OCI-LY3 (cell line): ENCODE measurements at regions not wholly inside any gene's neighbourhood (a gene's known extent, or its start where the extent isn't known, plus 50 kb on each side); places are given as distances from the start of the nearest gene placed in this dataset.

Experiments used
- H2AFZ ChIP-seq: fragments of 200-600, 300-600 bp; shearing (Covaris generic); 2 replicates; pipeline ENCODE4 v1.6.0; 2014; ENCODE audit warnings: antibody characterized with exemption, low read depth, low read length
- H3K27ac ChIP-seq: fragments of 200-600, 300-600 bp; sonication (generic); 2 replicates; pipeline ENCODE4 v1.5.1; 2014; ENCODE audit warnings: mild to moderate bottlenecking, low read length, moderate library complexity, mixed read lengths
- H3K27me3 ChIP-seq: fragments of 200-600, 300-600 bp; sonication (generic); 2 replicates; pipeline ENCODE4 v1.6.1; 2014; ENCODE audit warnings: low read depth, low read length, mixed read lengths
- H3K36me3 ChIP-seq: fragments of 200-600, 300-600 bp; sonication (generic); replicated peaks from 2 replicates; pipeline ENCODE3; 2014; ENCODE audit warnings: low read depth, low read length, mixed read lengths
- H3K4me1 ChIP-seq: fragments of 300-600, 200-600 bp; sonication (generic); 2 replicates; pipeline ENCODE4 v1.6.1; 2014; ENCODE audit warnings: low read length, mixed read lengths
- H3K4me2 ChIP-seq: fragments of 200-600, 300-600 bp; sonication (generic); 2 replicates; pipeline ENCODE4 v1.6.1; 2014; ENCODE audit warnings: low read length, mixed read lengths
- H3K4me3 ChIP-seq: fragments of 300-600, 200-600 bp; sonication (generic); 2 replicates; pipeline ENCODE4 v1.5.1; 2014; ENCODE audit warnings: antibody characterized with exemption, mild to moderate bottlenecking, low read length, moderate library complexity
- H3K79me2 ChIP-seq: fragments of 300-600, 200-600 bp; shearing (Covaris generic); 2 replicates; pipeline ENCODE4 v1.6.1; 2014; ENCODE audit warnings: mild to moderate bottlenecking, low read length, mixed read lengths
- H3K9ac ChIP-seq: fragments of 300-600, 200-600 bp; shearing (Covaris generic); 2 replicates; pipeline ENCODE4 v1.6.0; 2014; ENCODE audit warnings: mild to moderate bottlenecking, low read length, moderate library complexity
- H3K9me3 ChIP-seq: fragments of 200-600, 300-600 bp; shearing (Covaris generic); 2 replicates; pipeline ENCODE4 v1.6.1; 2014; ENCODE audit warnings: low read length, mixed read lengths; ENCODE audit not compliant: insufficient read depth
- H4K20me1 ChIP-seq: fragments of 200-600, 300-600 bp; sonication (generic); 2 replicates; pipeline ENCODE4 v1.6.1; 2016; ENCODE audit warnings: low read length, mixed read lengths; ENCODE audit not compliant: insufficient read depth
- CTCF ChIP-seq: fragments of 200-600, 300-600 bp; sonication (generic); IDR thresholded peaks from 2 replicates; pipeline ENCODE4 v1.5.1; 2014; ENCODE audit warnings: antibody characterized with exemption, low read length, low read depth
- EZH2phosphoT487 ChIP-seq: fragments of 200-600 bp; shearing (Covaris generic); IDR thresholded peaks from 2 replicates; pipeline ENCODE4 v1.6.1; 2018; ENCODE audit warnings: antibody characterized with exemption, mixed run types, low read depth

DNA sequence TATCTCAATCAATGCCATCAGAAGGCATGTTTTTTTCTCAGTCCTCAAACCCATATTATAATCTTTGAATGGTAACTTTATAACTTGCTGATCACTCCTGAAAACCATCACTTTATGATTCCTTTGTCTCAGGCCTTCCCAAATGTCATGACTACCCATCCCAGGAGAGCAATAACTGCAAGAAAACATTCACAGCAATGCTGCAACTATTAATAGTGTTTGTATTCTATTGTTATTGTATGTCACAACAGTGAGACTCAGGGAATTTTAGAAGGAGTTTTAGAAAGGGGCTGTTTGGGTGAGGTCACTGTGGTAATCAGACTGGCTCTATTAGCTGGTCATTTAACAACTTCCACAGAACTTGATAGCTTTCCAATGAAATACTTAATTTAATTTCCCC, 301.4 kb upstream of the TBX18 start:
- Histone ChIP-seq H3K36me3 (no peaks in the 10 kb centered on the region), H3K4me3 (no peak overlapping the region), H3K4me2 (no peak overlapping the region), H3K27me3 (no peaks in the 10 kb centered on the region), H3K79me2 (no peaks in the 10 kb centered on the region), H4K20me1 (no peaks in the 10 kb centered on the region), H3K4me1 (no peaks in the 10 kb centered on the region), H3K9me3 (no peaks in the 10 kb centered on the region), H2AFZ (no peak overlapping the region), H3K9ac (no peak overlapping the region), H3K27ac (no peak overlapping the region)
- TF ChIP-seq CTCF (no peak), EZH2phosphoT487 (no peak)

DNA sequence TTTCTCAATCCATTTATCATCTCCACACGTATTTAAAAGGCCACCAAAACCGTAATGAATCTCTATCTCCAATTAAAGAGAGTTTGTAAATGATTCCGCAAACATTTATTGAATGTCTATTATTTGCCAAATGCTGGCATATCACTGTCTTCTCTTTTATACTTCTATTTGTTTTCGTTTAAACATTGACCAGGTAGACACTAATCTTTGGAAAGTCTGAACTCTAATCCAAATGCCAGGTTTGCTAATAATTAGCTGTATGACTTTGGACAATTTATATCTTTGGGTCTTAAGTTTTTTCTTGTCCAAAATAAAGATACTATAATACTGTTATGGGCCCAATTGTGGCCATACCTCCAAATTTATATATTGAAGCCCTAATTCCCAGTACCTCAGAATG, 299.2 kb upstream of the TBX18 start:
- Histone ChIP-seq H2AFZ (no peak overlapping the region), H3K4me3 (no peak overlapping the region), H3K27me3 (no peaks in the 10 kb centered on the region), H3K36me3 (no peaks in the 10 kb centered on the region), H3K9ac (no peak overlapping the region), H3K9me3 (no peaks in the 10 kb centered on the region), H4K20me1 (no peaks in the 10 kb centered on the region), H3K79me2 (no peaks in the 10 kb centered on the region), H3K4me1 (no peaks in the 10 kb centered on the region), H3K4me2 (no peak overlapping the region), H3K27ac (no peak overlapping the region)
- TF ChIP-seq EZH2phosphoT487 = no peak
- TF ChIP-seq CTCF = no peak

GRCh38 chr6:85062884-85063283, 298.5 kb upstream of the TBX18 start:
- H3K4me3 ChIP-seq = no peak overlapping the region
- no peak overlapping the region for H3K4me2 ChIP-seq

GRCh38 chr6:85058806-85059205, 294.4 kb upstream of the TBX18 start:
- Histone ChIP-seq H3K4me3 (no peak overlapping the region), H3K4me1 (no peaks in the 10 kb centered on the region), H3K9ac (no peak overlapping the region), H3K4me2 (no peak overlapping the region), H4K20me1 (no peaks in the 10 kb centered on the region), H3K79me2 (no peaks in the 10 kb centered on the region), H3K27me3 (no peaks in the 10 kb centered on the region), H3K9me3 (no peaks in the 10 kb centered on the region), H3K36me3 (no peaks in the 10 kb centered on the region), H2AFZ (no peak overlapping the region), H3K27ac (no peak overlapping the region)
- TF ChIP-seq CTCF (no peak), EZH2phosphoT487 (no peak)

More at GRCh38 chr6:85062884-85063283, 298.5 kb upstream of the TBX18 start:
- no peak overlapping the region for H2AFZ ChIP-seq
- no peak overlapping the region for H3K27ac ChIP-seq
- H3K9me3 ChIP-seq = no peaks in the 10 kb centered on the region
- H3K36me3 ChIP-seq = no peaks in the 10 kb centered on the region
- H3K4me1 ChIP-seq = no peaks in the 10 kb centered on the region
- H3K9ac ChIP-seq = no peak overlapping the region
- no peaks in the 10 kb centered on the region for H4K20me1 ChIP-seq
- no peaks in the 10 kb centered on the region for H3K79me2 ChIP-seq
- TF ChIP-seq EZH2phosphoT487 = no peak
- TF ChIP-seq CTCF = no peak
- H3K27me3 ChIP-seq = no peaks in the 10 kb centered on the region
